Tibial nerve (tissue), 3 donors: ENCODE measurements at regions not wholly inside any gene's neighbourhood (a gene's known extent, or its start where the extent isn't known, plus 50 kb on each side); places are given as distances from the start of the nearest gene placed in this dataset.
"Not testable (repeated sequence)": the region's sequence is repeated elsewhere in the genome, so short reads cannot be mapped to it uniquely, and the experiment has no call there.

ENCODE experiments used
- CTCF ChIP-seq, 5 experiments: fragments of 200-600 bp in 3 of 5; fragments of 450-650 bp in 2 of 5; sonication (generic) in 3 of 5; IDR thresholded peaks; one replicate each; pipeline ENCODE4 v1.5.1; 2016 to 2019; ENCODE audit warnings: antibody characterized with exemption in 5 of 5, mild to moderate bottlenecking in 3 of 5, moderate library complexity in 2 of 5
- POLR2A ChIP-seq, 2 donors: fragments of 450-650 bp; IDR thresholded peaks; one replicate each; pipeline ENCODE4 v1.6.1; 2017; ENCODE audit warnings: antibody characterized with exemption in 2 of 2, mild to moderate bottlenecking in 2 of 2, moderate library complexity in 2 of 2

GRCh38 chrY:14410549-14411030 lies 113.7 kb upstream of the NLGN4Y start:
- not testable (repeated sequence) for TF ChIP-seq CTCF, POLR2A (IDR thresholded peaks at IDR 0.05)
